Hematopoietic multipotent progenitor cell treated with erythropoietin and hydrocortisone succinate and interleukin-3 and kit ligand, for 8 days (in vitro differentiated cells): ENCODE measurements at regions not wholly inside any gene's neighbourhood (a gene's known extent, or its start where the extent isn't known, plus 50 kb on each side); places are given as distances from the start of the nearest gene placed in this dataset.

Experiments
- DNase-seq: peaks from one replicate; pipeline ENCODE4 v3.0.0-alpha.2; 2015

GRCh38 chr2:41610501-41611190 is 437.2 kb upstream of the PKDCC start:
- no peak for DNase-seq

GRCh38 chr2:41618754-41619153 is 429.1 kb upstream of the PKDCC start:
- no peak for DNase-seq

- no peak for DNase-seq
These were observed 426.7 kb upstream of the PKDCC start for GRCh38 chr2:41621095-41621494.

- no peak for DNase-seq
These were observed 426.3 kb upstream of the PKDCC start for GRCh38 chr2:41621563-41621962.

- DNase-seq: no peak
These were observed 425.5 kb upstream of the PKDCC start for GRCh38 chr2:41622301-41622700.

- DNase-seq: no peak
These were observed 420.9 kb upstream of the PKDCC start for GRCh38 chr2:41626936-41627335.

- DNase-seq: no peak
These were observed 413.1 kb upstream of the PKDCC start for GRCh38 chr2:41634686-41635085.

GRCh38 chr2:41644936-41645335 is 402.9 kb upstream of the PKDCC start:
- DNase-seq: no peak

- DNase-seq: no peak
These were observed 400.3 kb upstream of the PKDCC start for GRCh38 chr2:41647468-41648050.

- no peak for DNase-seq
These were observed 390.6 kb upstream of the PKDCC start for GRCh38 chr2:41657226-41657625.

GRCh38 chr2:41659758-41660157 is 388.1 kb upstream of the PKDCC start:
- no peak for DNase-seq

GRCh38 chr2:41662461-41662860 is 385.4 kb upstream of the PKDCC start:
- no peak for DNase-seq

- DNase-seq: no peak
These were observed 384.8 kb upstream of the PKDCC start for GRCh38 chr2:41663056-41663455.

- no peak for DNase-seq
These were observed 379.3 kb upstream of the PKDCC start for GRCh38 chr2:41668529-41668928.

- DNase-seq: no peak
These were observed 369.2 kb upstream of the PKDCC start for GRCh38 chr2:41678639-41679038.

- no peak for DNase-seq
These were observed 361.7 kb upstream of the PKDCC start for GRCh38 chr2:41686156-41686555.

GRCh38 chr2:41691561-41691960 is 356.3 kb upstream of the PKDCC start:
- DNase-seq: no peak

- DNase-seq: no peak
These were observed 353.2 kb upstream of the PKDCC start for GRCh38 chr2:41694536-41695049.

- no peak for DNase-seq
These were observed 352.4 kb upstream of the PKDCC start for GRCh38 chr2:41695198-41696113.

- no peak for DNase-seq
These were observed 350.4 kb upstream of the PKDCC start for GRCh38 chr2:41697389-41697788.

- no peak for DNase-seq
These were observed 349.0 kb upstream of the PKDCC start for GRCh38 chr2:41698678-41699422.

GRCh38 chr2:41701231-41701630 is 346.6 kb upstream of the PKDCC start:
- no peak for DNase-seq

GRCh38 chr2:41703123-41703522 is 344.7 kb upstream of the PKDCC start:
- no peak for DNase-seq
